Erythroblast (primary cell): ENCODE measurements at regions not wholly inside any gene's neighbourhood (a gene's known extent, or its start where the extent isn't known, plus 50 kb on each side); places are given as distances from the start of the nearest gene placed in this dataset.

Source experiments
- GATA1 ChIP-seq: IDR thresholded peaks from 2 replicates; pipeline ENCODE4 v1.6.1; 2011; ENCODE audit warnings: low read depth, mild to moderate bottlenecking, control low read depth, low read length, moderate library complexity
- POLR2A ChIP-seq: IDR thresholded peaks from 2 replicates; pipeline ENCODE4 v1.6.1; 2011; ENCODE audit warnings: mild to moderate bottlenecking, low read length

DNA sequence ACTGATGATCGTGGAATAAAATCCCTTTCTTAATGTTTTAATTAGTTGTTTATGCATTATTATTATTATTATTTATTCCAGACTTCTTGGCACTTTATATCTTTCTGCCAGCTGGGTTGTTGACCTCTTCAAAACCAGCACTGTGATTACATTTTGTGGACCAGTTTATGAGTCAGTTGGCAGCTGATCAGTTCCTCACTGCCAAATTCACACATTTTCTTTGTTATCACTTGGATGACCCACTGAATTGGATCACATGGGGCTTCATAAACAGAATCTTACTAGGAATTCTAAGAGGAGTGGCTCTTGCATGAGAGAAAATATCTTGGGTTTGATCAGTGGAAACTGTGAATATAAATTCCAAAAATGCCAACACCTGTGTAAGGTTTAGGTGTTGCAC, 321.8 kb upstream of the SPRED2 start:
- TF ChIP-seq POLR2A (no peak), GATA1 (no peak)
